ENCODE measurements at regions not wholly inside any gene's neighbourhood (a gene's known extent, or its start where the extent isn't known, plus 50 kb on each side); places are given as distances from the start of the nearest gene placed in this dataset.

DNA sequence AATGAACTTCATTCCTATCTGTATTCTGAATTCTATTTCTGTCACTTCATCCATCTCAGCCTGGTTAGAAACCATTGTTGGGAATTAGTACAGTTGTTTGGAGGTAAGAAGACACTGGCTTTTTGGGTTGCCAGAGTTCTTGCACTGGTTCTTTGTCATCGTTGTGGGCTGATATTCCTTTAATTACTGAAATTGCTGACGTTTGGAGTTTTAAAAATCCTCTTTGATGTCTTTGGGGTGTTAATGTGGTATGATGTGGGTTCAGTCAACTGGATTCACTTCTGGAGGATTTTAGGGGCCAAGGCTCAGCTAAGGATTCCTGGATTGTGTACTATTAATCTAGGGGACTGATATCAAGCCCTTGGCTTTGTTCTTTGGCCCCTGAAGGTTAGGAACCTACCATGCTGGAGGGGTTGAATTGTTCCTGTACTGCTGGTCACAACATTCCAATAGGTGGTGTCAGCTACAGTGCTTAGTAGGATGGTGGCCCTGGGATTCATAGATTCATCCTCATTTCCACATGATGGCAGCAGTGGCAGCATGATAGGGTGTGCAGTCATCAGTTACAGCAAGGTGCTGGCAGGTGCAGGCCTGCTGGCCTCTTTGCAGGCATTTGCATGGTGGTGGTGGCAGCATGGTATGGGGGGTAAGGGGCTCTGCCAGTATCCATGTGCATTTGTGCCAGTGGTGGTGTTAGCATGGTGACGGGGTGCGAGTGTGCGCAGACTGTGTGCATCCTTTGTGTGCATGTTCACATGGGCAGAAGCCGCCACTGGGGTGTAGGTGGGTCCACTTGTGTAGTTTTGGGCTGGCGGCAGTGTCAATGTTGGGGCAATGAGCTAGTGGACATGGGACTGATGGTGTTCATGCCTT is 301.3 kb downstream of the TEX13C start:
- Histone ChIP-seq H3K27me3 (ENCODE audit: control insufficient read depth, insufficient read depth, low read length) (no peaks in the 10 kb centered on the region), H3K36me3 (ENCODE audit: control insufficient read depth, insufficient read depth, low read length) (no peaks in the 10 kb centered on the region), H3K4me3 (ENCODE audit: low read depth, low read length) (no peak overlapping the region)
- ChIA-PET POLR2A (no interaction called here), CTCF (no interaction called here)
- DNase-seq (ENCODE audit: low read depth): no peak
- TF ChIP-seq, protein P1, sequence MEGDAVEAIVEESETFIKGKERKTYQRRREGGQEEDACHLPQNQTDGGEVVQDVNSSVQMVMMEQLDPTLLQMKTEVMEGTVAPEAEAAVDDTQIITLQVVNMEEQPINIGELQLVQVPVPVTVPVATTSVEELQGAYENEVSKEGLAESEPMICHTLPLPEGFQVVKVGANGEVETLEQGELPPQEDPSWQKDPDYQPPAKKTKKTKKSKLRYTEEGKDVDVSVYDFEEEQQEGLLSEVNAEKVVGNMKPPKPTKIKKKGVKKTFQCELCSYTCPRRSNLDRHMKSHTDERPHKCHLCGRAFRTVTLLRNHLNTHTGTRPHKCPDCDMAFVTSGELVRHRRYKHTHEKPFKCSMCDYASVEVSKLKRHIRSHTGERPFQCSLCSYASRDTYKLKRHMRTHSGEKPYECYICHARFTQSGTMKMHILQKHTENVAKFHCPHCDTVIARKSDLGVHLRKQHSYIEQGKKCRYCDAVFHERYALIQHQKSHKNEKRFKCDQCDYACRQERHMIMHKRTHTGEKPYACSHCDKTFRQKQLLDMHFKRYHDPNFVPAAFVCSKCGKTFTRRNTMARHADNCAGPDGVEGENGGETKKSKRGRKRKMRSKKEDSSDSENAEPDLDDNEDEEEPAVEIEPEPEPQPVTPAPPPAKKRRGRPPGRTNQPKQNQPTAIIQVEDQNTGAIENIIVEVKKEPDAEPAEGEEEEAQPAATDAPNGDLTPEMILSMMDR (IDR thresholded peaks at IDR 0.05; ENCODE audit: insufficient read depth, low read depth, low read length): no peak

DNA sequence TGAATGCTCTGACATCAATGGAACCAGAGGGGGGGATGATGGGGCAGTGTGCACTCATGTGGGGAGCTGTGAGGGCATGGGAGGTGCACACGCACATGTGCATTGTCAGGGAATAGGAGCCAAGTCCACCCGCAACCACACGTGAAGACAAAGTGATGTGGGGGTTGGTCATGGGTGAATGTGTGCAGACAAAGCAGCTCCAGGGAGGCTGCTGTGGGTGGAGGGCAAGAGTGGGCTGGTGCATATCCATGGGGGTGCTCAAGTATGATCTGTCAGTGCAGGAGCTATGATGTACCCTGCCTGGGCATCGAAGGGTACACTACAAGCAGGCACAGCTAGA is 301.9 kb downstream of the TEX13C start:
- ChIA-PET CTCF (no interaction called here), POLR2A (no interaction called here)
- H3K27me3 ChIP-seq (ENCODE audit: control insufficient read depth, insufficient read depth, low read length): no peaks in the 10 kb centered on the region
- DNase-seq (ENCODE audit: low read depth): no peak
- TF ChIP-seq, protein P1 (IDR thresholded peaks at IDR 0.05; ENCODE audit: insufficient read depth, low read depth, low read length): no peak
- no peaks in the 10 kb centered on the region for H3K36me3 ChIP-seq (ENCODE audit: control insufficient read depth, insufficient read depth, low read length)
- H3K4me3 ChIP-seq (ENCODE audit: low read depth, low read length): no peak overlapping the region

DNA sequence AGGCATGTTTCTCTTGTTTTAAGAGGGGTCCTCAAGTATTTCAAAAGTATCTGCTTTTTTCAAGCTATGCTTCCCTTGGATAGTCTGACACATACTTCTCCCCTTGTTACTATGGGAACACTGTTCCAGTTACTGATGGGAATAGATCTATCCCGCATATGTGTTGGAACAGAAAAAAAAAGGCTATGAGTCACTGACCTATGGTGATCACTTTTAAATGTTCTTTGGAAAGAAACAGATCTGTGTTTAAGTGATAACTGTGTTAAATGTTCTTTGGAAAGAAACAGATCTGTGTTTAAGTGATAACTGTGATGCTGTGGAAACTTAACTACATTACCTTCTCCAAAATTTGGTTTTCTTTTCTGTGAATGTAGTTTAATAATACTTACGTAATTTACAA is 303.2 kb downstream of the TEX13C start:
- POLR2A ChIA-PET: no interaction called here
- DNase-seq (ENCODE audit: low read depth): no peak

DNA sequence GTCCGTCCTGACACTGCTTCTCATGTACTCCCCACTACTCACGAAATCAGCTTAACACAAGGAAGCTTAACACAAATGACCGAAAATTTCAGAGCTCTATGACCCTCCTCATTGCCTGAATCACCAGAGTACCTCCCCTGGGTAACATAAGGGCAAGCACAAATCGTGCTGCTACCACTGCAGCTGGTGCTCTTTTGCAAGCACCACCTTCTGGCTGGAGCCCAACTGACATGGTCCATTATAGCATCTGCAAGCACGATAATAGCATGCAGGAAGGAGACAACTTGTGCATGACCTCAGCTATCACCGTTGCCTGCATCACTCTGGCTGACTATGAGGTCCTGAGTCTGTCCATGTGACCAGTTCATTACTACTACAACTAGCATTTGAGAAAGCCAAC is 308.0 kb downstream of the TEX13C start:
- DNase-seq (ENCODE audit: low read depth): no peak
- ChIA-PET CTCF (no interaction called here), POLR2A (no interaction called here)
- Histone ChIP-seq H3K4me3 (ENCODE audit: low read depth, low read length) (no peak overlapping the region), H3K27me3 (ENCODE audit: control insufficient read depth, insufficient read depth, low read length) (no peaks in the 10 kb centered on the region), H3K36me3 (ENCODE audit: control insufficient read depth, insufficient read depth, low read length) (no peaks in the 10 kb centered on the region)
- TF ChIP-seq, protein P1 (IDR thresholded peaks at IDR 0.05; ENCODE audit: insufficient read depth, low read depth, low read length): no peak

More for the DNA sequence above, 303.2 kb downstream of the TEX13C start:
- TF ChIP-seq, protein P1 (IDR thresholded peaks at IDR 0.05; ENCODE audit: insufficient read depth, low read depth, low read length): no peak
- H3K27me3 ChIP-seq (ENCODE audit: control insufficient read depth, insufficient read depth, low read length): no peaks in the 10 kb centered on the region
- no peaks in the 10 kb centered on the region for H3K36me3 ChIP-seq (ENCODE audit: control insufficient read depth, insufficient read depth, low read length)
- no peak overlapping the region for H3K4me3 ChIP-seq (ENCODE audit: low read depth, low read length)
- CTCF ChIA-PET: no interaction called here

DNA sequence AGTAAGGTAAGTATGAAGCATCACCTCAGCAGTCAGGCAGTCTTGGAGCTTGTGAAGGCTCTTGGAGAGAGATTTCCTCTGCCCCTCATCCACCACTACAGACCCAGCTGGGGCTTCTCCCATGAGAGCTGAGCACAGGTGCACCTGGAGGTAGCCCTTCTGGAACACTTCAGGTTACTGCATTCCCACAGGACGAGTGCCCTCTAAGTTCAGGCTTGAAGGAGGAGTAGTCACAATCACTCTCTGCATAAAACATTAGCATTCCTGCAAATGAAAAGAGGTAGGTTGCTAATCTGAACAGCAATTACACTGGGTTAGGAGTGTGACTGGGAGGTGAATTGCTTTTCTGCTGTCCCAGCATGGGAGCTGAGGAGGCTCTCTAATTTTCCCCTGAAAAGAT is 308.8 kb downstream of the TEX13C start:
- no peaks in the 10 kb centered on the region for H3K27me3 ChIP-seq (ENCODE audit: control insufficient read depth, insufficient read depth, low read length)
- no peak for DNase-seq (ENCODE audit: low read depth)
- CTCF ChIA-PET: no interaction called here
- TF ChIP-seq, protein P1 (IDR thresholded peaks at IDR 0.05; ENCODE audit: insufficient read depth, low read depth, low read length): no peak
- H3K36me3 ChIP-seq (ENCODE audit: control insufficient read depth, insufficient read depth, low read length): no peaks in the 10 kb centered on the region
- POLR2A ChIA-PET: no interaction called here
- no peak overlapping the region for H3K4me3 ChIP-seq (ENCODE audit: low read depth, low read length)

Measured in BJ (cell line).